HepG2 (cell line): ENCODE measurements at regions not wholly inside any gene's neighbourhood (a gene's known extent, or its start where the extent isn't known, plus 50 kb on each side); places are given as distances from the start of the nearest gene placed in this dataset.

ENCODE experiments used
- CEBPG ChIP-seq: IDR thresholded peaks from 2 replicates; pipeline ENCODE4 v1.6.1; 2016
- FOSL2 ChIP-seq: sonication (generic); formaldehyde crosslinking; IDR thresholded peaks from 2 replicates; pipeline ENCODE4 v1.4.0; 2020; ENCODE audit warnings: missing genetic modification reagents
- RAD21 ChIP-seq: fragments of 450-650 bp; formaldehyde crosslinking; IDR thresholded peaks from 2 replicates; pipeline ENCODE4 v1.5.0; 2020; ENCODE audit warnings: mild to moderate bottlenecking
- RBM22 ChIP-seq: fragments of 200-400 bp; formaldehyde crosslinking; optimal IDR thresholded peaks from 2 replicates; pipeline ENCODE3; 2017; ENCODE audit warnings: mild to moderate bottlenecking, low read length, moderate library complexity
- SOX13 ChIP-seq, 3 experiments: fragments of 450-650 bp in 1 of 3; sonication (generic) in 1 of 3; formaldehyde crosslinking in 1 of 3; IDR thresholded peaks in 2 of 3; conservative IDR thresholded peaks in 1 of 3; 2 replicates each; pipeline versions ENCODE4 v1.5.0 to v1.6.1; 2016 to 2020; ENCODE audit warnings: antibody characterized with exemption in 1 of 3, mild to moderate bottlenecking in 1 of 3, missing compliant biosample characterization in 1 of 3, missing genetic modification reagents in 1 of 3, moderate library complexity in 1 of 3
- SP5 ChIP-seq: IDR thresholded peaks from 2 replicates; pipeline ENCODE4 v1.6.1; 2016; ENCODE audit warnings: low read depth, borderline replicate concordance
- ZFYVE20 ChIP-seq: sonication (generic); formaldehyde crosslinking; IDR thresholded peaks from 2 replicates; pipeline ENCODE4 v1.8.0; 2023; ENCODE audit warnings: low read depth, mild to moderate bottlenecking, moderate library complexity, missing genetic modification reagents, borderline replicate concordance
- ZNF446 ChIP-seq: sonication (generic); formaldehyde crosslinking; IDR thresholded peaks from 2 replicates; pipeline ENCODE4 v1.5.0; 2020; ENCODE audit warnings: mild to moderate bottlenecking, missing genetic modification reagents
- ZNF644 ChIP-seq: IDR thresholded peaks from 2 replicates; pipeline ENCODE4 v1.6.1; 2016; ENCODE audit warnings: low read depth
- TF ChIP-seq, protein P1 (sequence below): sonication (generic); formaldehyde crosslinking; IDR thresholded peaks from 2 replicates; pipeline ENCODE4 v1.5.1; 2020; ENCODE audit warnings: mild to moderate bottlenecking, missing genetic modification reagents, borderline replicate concordance
- TF ChIP-seq, protein P2 (sequence below): sonication (generic); formaldehyde crosslinking; IDR thresholded peaks from 2 replicates; pipeline ENCODE4 v1.5.0; 2020; ENCODE audit warnings: missing genetic modification reagents
- TF ChIP-seq, protein P3 (sequence below): sonication (generic); formaldehyde crosslinking; IDR thresholded peaks from 2 replicates; pipeline ENCODE4 v1.4.0; 2020; ENCODE audit warnings: missing genetic modification reagents
- TF ChIP-seq, protein P4 (sequence below): sonication (generic); formaldehyde crosslinking; IDR thresholded peaks from 2 replicates; pipeline ENCODE4 v1.5.1; 2020; ENCODE audit warnings: mild to moderate bottlenecking, missing genetic modification reagents, borderline replicate concordance
- TF ChIP-seq, protein P5 (sequence below): fragments of 450-650 bp; IDR thresholded peaks from 2 replicates; pipeline ENCODE4 v1.6.1; 2017

DNA sequence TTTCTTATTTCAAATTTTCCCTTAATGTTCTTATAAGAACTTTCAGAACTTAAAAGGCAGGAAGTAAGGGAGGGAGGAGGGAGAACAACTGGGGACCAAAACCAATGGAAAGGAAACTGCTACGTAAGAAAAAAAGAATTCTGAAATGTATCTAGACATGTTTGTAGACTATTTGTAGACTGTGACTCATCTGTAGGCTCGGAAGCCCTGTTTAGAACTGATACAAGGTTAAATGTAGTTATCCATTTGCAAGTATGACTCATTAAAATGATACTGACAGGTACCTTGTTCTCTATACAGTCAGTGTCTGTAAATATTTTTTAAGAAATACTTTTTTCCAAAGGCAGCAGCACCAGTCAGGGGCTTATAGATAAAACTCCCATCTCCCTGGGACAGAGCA lies 202.0 kb downstream of the DHX15 start (continued):
- TF ChIP-seq, protein P1, sequence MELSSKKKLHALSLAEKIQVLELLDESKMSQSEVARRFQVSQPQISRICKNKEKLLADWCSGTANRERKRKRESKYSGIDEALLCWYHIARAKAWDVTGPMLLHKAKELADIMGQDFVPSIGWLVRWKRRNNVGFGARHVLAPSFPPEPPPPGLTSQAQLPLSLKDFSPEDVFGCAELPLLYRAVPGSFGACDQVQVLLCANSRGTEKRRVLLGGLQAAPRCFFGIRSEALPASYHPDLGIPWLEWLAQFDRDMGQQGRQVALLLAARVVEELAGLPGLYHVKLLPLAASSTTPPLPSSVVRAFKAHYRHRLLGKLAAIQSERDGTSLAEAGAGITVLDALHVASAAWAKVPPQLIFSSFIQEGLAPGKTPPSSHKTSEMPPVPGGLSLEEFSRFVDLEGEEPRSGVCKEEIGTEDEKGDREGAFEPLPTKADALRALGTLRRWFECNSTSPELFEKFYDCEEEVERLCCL (CRISPR knock-in tag) = no peak
- TF ChIP-seq FOSL2 (peak; percentile 39; the same call in 1 of the 2 replicates), RAD21 (no peak), SP5 (CRISPR knock-in tag) (no peak), CEBPG (no peak), RBM22 (no peak), ZNF446 (CRISPR knock-in tag) (no peak), ZFYVE20 (CRISPR knock-in tag) (no peak), SOX13 (IDR thresholded peaks at IDR 0.05) (no peak), SOX13 (CRISPR knock-in tag; conservative IDR thresholded peaks at IDR 0.05 in 1 of 2, IDR thresholded peaks at IDR 0.05 in 1 of 2) (no peak), ZNF644 (CRISPR knock-in tag) (0 out of 2 replicates have a peak, but pooled peaks have one; percentile 26)
- TF ChIP-seq, protein P2, sequence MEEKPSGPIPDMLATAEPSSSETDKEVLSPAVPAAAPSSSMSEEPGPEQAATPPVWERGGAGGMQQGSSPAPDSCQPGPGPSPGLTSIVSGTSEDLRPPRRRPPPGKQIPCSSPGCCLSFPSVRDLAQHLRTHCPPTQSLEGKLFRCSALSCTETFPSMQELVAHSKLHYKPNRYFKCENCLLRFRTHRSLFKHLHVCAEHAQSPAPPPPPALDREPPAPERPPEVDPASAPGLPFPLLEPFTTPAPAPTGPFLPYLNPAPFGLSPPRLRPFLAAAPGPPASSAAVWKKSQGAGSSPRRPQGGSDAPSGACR (CRISPR knock-in tag) = no peak
- TF ChIP-seq, protein P3, sequence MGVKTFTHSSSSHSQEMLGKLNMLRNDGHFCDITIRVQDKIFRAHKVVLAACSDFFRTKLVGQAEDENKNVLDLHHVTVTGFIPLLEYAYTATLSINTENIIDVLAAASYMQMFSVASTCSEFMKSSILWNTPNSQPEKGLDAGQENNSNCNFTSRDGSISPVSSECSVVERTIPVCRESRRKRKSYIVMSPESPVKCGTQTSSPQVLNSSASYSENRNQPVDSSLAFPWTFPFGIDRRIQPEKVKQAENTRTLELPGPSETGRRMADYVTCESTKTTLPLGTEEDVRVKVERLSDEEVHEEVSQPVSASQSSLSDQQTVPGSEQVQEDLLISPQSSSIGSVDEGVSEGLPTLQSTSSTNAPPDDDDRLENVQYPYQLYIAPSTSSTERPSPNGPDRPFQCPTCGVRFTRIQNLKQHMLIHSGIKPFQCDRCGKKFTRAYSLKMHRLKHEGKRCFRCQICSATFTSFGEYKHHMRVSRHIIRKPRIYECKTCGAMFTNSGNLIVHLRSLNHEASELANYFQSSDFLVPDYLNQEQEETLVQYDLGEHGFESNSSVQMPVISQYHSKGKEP (CRISPR knock-in tag) = no peak
- TF ChIP-seq, protein P4, sequence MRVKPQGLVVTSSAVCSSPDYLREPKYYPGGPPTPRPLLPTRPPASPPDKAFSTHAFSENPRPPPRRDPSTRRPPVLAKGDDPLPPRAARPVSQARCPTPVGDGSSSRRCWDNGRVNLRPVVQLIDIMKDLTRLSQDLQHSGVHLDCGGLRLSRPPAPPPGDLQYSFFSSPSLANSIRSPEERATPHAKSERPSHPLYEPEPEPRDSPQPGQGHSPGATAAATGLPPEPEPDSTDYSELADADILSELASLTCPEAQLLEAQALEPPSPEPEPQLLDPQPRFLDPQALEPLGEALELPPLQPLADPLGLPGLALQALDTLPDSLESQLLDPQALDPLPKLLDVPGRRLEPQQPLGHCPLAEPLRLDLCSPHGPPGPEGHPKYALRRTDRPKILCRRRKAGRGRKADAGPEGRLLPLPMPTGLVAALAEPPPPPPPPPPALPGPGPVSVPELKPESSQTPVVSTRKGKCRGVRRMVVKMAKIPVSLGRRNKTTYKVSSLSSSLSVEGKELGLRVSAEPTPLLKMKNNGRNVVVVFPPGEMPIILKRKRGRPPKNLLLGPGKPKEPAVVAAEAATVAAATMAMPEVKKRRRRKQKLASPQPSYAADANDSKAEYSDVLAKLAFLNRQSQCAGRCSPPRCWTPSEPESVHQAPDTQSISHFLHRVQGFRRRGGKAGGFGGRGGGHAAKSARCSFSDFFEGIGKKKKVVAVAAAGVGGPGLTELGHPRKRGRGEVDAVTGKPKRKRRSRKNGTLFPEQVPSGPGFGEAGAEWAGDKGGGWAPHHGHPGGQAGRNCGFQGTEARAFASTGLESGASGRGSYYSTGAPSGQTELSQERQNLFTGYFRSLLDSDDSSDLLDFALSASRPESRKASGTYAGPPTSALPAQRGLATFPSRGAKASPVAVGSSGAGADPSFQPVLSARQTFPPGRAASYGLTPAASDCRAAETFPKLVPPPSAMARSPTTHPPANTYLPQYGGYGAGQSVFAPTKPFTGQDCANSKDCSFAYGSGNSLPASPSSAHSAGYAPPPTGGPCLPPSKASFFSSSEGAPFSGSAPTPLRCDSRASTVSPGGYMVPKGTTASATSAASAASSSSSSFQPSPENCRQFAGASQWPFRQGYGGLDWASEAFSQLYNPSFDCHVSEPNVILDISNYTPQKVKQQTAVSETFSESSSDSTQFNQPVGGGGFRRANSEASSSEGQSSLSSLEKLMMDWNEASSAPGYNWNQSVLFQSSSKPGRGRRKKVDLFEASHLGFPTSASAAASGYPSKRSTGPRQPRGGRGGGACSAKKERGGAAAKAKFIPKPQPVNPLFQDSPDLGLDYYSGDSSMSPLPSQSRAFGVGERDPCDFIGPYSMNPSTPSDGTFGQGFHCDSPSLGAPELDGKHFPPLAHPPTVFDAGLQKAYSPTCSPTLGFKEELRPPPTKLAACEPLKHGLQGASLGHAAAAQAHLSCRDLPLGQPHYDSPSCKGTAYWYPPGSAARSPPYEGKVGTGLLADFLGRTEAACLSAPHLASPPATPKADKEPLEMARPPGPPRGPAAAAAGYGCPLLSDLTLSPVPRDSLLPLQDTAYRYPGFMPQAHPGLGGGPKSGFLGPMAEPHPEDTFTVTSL = peak; percentile 58; the same call in 1 of the 2 replicates
- TF ChIP-seq, protein P5, sequence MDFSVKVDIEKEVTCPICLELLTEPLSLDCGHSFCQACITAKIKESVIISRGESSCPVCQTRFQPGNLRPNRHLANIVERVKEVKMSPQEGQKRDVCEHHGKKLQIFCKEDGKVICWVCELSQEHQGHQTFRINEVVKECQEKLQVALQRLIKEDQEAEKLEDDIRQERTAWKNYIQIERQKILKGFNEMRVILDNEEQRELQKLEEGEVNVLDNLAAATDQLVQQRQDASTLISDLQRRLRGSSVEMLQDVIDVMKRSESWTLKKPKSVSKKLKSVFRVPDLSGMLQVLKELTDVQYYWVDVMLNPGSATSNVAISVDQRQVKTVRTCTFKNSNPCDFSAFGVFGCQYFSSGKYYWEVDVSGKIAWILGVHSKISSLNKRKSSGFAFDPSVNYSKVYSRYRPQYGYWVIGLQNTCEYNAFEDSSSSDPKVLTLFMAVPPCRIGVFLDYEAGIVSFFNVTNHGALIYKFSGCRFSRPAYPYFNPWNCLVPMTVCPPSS = no peak
